ENCODE measurements at regions not wholly inside any gene's neighbourhood (a gene's known extent, or its start where the extent isn't known, plus 50 kb on each side); places are given as distances from the start of the nearest gene placed in this dataset.

DNA sequence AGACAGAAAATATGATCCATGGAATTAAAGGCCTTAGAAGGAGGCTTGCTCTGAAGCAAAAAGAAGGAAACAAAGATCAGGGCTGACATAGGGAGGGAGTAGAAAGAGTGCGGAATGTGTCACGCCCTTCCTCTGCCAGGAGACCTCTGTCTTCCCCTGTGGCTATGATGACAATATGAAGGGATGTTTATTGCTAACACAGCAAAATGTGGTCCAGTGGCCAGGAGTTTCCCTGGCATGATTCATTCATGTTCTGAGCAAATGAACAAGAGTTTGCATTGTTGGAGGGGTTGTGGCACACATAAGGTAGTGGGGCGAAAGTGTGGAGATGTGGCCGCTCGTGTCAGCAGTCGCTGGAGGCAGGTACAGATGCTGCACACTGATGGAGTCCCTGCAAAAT is 169.4 kb downstream of the SHQ1 start:
- WGBS (ENCODE audit: insufficient coverage, insufficient read length): no CpG with 5 or more reads among the region's 6 CpGs

DNA sequence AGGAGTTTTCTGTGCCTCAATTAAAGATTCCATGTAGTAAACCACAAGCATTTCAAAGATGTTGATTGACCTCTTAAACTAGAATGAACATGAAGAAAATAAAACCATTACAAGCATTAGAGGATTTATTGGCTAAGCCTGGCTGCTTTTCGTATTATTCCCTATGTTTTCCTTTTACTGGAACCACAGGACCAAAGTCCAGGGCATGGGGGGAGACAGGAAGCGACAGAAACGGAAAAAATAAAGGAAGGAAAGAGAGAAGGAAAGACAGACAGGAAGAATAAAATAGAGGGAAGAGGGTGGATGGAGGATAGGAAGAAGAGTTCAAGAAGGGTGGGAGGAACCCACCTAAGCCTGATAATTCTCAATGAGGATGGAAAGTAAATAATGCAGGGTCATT is 169.9 kb downstream of the SHQ1 start:
- H3K4me3 ChIP-seq (ENCODE audit: low read length): no peak overlapping the region
- WGBS (ENCODE audit: insufficient coverage, insufficient read length): 100% methylated on average over 1 of the region's 3 CpGs
- no peaks in the 10 kb centered on the region for H3K9me3 ChIP-seq (ENCODE audit: control insufficient read depth, insufficient read depth, low read length)
- H3K4me1 ChIP-seq (ENCODE audit: control insufficient read depth, insufficient read depth, low read length): no peaks in the 10 kb centered on the region
- no peak overlapping the region for H3K27ac ChIP-seq (ENCODE audit: low read length)
- no peaks in the 10 kb centered on the region for H3K27me3 ChIP-seq (ENCODE audit: control insufficient read depth, insufficient read depth, low read length)
- no peak for DNase-seq (ENCODE audit: low read depth, low spot score)
- no peaks in the 10 kb centered on the region for H3K36me3 ChIP-seq (ENCODE audit: control insufficient read depth, insufficient read depth, low read length)

More for the DNA sequence above, 169.4 kb downstream of the SHQ1 start:
- H3K4me1 ChIP-seq (ENCODE audit: control insufficient read depth, insufficient read depth, low read length): no peaks in the 10 kb centered on the region
- no peaks in the 10 kb centered on the region for H3K27me3 ChIP-seq (ENCODE audit: control insufficient read depth, insufficient read depth, low read length)
- DNase-seq (ENCODE audit: low read depth, low spot score): no peak
- H3K36me3 ChIP-seq (ENCODE audit: control insufficient read depth, insufficient read depth, low read length): no peaks in the 10 kb centered on the region
- H3K4me3 ChIP-seq (ENCODE audit: low read length): no peak overlapping the region
- H3K27ac ChIP-seq (ENCODE audit: low read length): no peak overlapping the region
- no peaks in the 10 kb centered on the region for H3K9me3 ChIP-seq (ENCODE audit: control insufficient read depth, insufficient read depth, low read length)

DNA sequence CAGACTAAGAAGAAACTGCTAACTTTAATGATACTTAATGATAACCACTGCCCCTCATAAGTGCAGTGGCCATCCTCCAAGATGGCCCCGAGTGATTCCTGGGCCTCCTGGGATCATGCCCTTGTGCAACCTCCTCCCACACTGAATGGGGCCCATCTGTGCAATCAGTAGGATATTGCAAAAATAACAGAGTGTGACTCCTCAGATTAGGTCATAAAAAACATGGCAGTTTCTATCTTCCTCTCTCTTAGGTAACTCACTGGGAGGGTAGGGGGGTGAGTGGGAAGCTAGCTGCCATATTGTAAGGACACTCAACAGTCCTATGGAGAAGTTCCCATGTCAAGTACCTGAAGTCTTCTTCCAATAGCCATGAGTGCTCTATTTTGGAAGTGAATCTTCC is 173.0 kb downstream of the SHQ1 start:
- DNase-seq (ENCODE audit: low read depth, low spot score): no peak
- H3K4me1 ChIP-seq (ENCODE audit: control insufficient read depth, insufficient read depth, low read length): no peaks in the 10 kb centered on the region
- H3K36me3 ChIP-seq (ENCODE audit: control insufficient read depth, insufficient read depth, low read length): no peaks in the 10 kb centered on the region
- H3K27ac ChIP-seq (ENCODE audit: low read length): no peak overlapping the region
- H3K9me3 ChIP-seq (ENCODE audit: control insufficient read depth, insufficient read depth, low read length): no peaks in the 10 kb centered on the region
- no peaks in the 10 kb centered on the region for H3K27me3 ChIP-seq (ENCODE audit: control insufficient read depth, insufficient read depth, low read length)
- no CpG with 5 or more reads among the region's 1 CpG for WGBS (ENCODE audit: insufficient coverage, insufficient read length)
- no peak overlapping the region for H3K4me3 ChIP-seq (ENCODE audit: low read length)

DNA sequence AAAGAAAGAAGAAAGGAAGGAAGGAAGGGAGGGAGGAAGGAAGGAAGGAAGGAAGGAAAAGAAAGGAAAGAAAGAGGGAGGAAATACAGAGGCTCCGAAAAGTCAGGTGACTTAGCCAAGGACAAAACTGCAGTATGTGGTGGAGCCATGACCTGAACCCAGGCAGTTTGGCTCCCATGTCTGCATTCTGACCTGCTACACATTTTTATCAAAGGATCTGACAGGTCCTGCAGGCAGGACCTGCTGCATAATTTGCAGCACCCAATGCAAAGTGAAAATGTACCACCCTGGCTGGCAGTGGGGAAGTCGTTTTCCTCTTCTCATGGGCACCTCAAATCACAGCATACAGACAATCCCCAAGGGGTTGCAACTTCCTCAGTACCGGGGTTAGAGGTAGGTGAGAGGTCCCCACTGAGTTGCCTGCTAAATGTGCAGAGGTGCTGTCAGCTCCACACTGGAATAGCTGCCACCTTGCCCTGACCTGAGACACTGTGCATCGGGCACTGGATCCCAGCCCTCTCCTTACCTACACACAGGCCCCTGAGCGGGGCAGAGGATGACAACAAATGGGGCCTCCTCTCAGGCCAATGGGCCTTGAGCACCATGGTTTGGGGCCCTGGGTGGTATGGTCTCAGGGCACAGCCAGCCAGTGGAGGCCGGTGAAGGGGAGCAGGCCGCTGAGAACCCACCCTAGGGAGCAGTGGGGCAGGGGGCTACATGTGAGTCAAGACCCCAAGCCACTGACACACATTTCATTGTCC is 175.1 kb downstream of the SHQ1 start:
- no peak overlapping the region for H3K4me3 ChIP-seq (ENCODE audit: low read length)
- no peak for DNase-seq (ENCODE audit: low read depth, low spot score)
- H3K36me3 ChIP-seq (ENCODE audit: control insufficient read depth, insufficient read depth, low read length): no peaks in the 10 kb centered on the region
- WGBS (ENCODE audit: insufficient coverage, insufficient read length): no CpG with 5 or more reads among the region's 7 CpGs
- no peaks in the 10 kb centered on the region for H3K27me3 ChIP-seq (ENCODE audit: control insufficient read depth, insufficient read depth, low read length)
- H3K4me1 ChIP-seq (ENCODE audit: control insufficient read depth, insufficient read depth, low read length): no peaks in the 10 kb centered on the region
- no peaks in the 10 kb centered on the region for H3K9me3 ChIP-seq (ENCODE audit: control insufficient read depth, insufficient read depth, low read length)
- no peak overlapping the region for H3K27ac ChIP-seq (ENCODE audit: low read length)

DNA sequence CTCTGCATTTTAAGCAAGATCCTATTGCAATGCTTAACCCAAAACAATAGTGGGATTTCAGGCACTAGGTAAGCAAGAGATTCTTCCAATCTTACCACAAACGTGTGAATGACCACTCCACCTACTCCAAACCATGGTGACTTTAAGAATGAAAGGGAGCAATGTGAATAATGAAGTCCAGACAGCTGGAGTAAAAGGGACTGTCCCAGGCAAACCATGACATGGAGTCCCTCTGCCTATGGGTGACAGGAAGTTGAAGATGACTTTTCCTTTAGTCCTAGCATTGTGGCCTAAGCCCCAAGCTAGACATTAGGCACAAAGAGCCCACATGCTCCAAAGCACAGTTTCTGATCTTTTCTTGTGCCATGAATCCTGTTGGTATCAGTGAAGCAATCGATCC is 179.0 kb downstream of the SHQ1 start:
- no CpG with 5 or more reads among the region's 2 CpGs for WGBS (ENCODE audit: insufficient coverage, insufficient read length)
- Histone ChIP-seq H3K36me3 (ENCODE audit: control insufficient read depth, insufficient read depth, low read length) (no peaks in the 10 kb centered on the region), H3K27ac (ENCODE audit: low read length) (no peak overlapping the region), H3K27me3 (ENCODE audit: control insufficient read depth, insufficient read depth, low read length) (no peaks in the 10 kb centered on the region), H3K4me1 (ENCODE audit: control insufficient read depth, insufficient read depth, low read length) (no peaks in the 10 kb centered on the region), H3K4me3 (ENCODE audit: low read length) (no peak overlapping the region), H3K9me3 (ENCODE audit: control insufficient read depth, insufficient read depth, low read length) (no peaks in the 10 kb centered on the region)
- no peak for DNase-seq (ENCODE audit: low read depth, low spot score)

DNA sequence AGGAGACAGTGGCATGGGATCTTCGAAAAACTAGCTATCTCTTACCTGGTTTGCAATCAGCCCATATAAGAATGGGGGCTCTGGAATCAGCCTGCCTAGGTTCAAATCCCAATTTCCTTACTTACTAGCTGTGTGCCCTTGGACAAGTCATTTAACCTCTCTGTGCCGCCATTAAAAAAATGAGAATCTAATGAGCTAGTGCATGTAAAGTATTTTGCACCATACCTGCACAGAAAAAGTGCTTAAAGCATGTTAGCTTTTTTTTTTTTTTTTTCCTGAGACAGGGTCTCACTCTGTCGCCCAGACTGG is 181.8 kb downstream of the SHQ1 start:
- Histone ChIP-seq H3K4me3 (ENCODE audit: low read length) (no peak overlapping the region), H3K9me3 (ENCODE audit: control insufficient read depth, insufficient read depth, low read length) (no peaks in the 10 kb centered on the region), H3K36me3 (ENCODE audit: control insufficient read depth, insufficient read depth, low read length) (no peaks in the 10 kb centered on the region), H3K4me1 (ENCODE audit: control insufficient read depth, insufficient read depth, low read length) (no peaks in the 10 kb centered on the region), H3K27ac (ENCODE audit: low read length) (no peak overlapping the region), H3K27me3 (ENCODE audit: control insufficient read depth, insufficient read depth, low read length) (no peaks in the 10 kb centered on the region)
- no CpG with 5 or more reads among the region's 3 CpGs for WGBS (ENCODE audit: insufficient coverage, insufficient read length)
- DNase-seq (ENCODE audit: low read depth, low spot score): no peak

DNA sequence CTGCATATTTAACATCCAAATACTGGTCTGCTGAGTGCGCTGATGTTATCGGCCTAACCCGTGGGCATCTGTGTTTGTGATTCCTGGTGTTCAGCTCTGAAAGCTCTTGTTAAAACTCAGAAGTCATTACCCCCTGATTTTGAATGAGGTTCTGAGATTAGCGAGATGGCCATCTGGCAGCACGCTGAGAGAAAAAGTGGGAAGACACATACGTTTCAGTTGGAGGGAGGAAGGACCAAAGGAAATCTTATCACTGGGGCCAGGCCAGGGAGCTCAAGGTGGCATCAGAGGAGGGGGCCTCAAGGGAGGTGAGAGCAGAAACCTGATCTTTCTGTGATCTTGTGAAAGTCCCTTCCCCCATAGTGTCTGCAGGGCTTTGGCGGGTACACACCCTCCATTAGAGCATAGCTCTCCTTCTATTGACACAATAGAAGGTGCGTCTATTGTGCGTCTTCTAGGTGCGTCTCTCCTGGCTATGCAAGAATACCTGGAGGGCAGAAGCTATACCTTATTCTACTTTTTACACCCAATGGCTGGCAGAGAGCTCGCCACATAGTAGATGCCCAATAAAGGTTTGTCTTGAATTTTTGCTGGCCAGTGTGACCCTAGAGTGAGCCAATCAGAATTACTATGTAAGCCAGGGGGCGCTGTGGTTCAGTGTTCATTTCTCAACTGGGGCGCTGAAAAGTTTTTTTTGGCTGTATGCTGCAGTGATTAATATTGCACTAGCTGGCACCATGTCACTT is 182.4 kb downstream of the SHQ1 start:
- no peaks in the 10 kb centered on the region for H3K36me3 ChIP-seq (ENCODE audit: control insufficient read depth, insufficient read depth, low read length)
- DNase-seq (ENCODE audit: low read depth, low spot score): peak; percentile 43
- no CpG with 5 or more reads among the region's 13 CpGs for WGBS (ENCODE audit: insufficient coverage, insufficient read length)
- H3K27ac ChIP-seq (ENCODE audit: low read length): no peak overlapping the region
- no peaks in the 10 kb centered on the region for H3K27me3 ChIP-seq (ENCODE audit: control insufficient read depth, insufficient read depth, low read length)
- H3K9me3 ChIP-seq (ENCODE audit: control insufficient read depth, insufficient read depth, low read length): no peaks in the 10 kb centered on the region
- no peak overlapping the region for H3K4me3 ChIP-seq (ENCODE audit: low read length)
- no peaks in the 10 kb centered on the region for H3K4me1 ChIP-seq (ENCODE audit: control insufficient read depth, insufficient read depth, low read length)

DNA sequence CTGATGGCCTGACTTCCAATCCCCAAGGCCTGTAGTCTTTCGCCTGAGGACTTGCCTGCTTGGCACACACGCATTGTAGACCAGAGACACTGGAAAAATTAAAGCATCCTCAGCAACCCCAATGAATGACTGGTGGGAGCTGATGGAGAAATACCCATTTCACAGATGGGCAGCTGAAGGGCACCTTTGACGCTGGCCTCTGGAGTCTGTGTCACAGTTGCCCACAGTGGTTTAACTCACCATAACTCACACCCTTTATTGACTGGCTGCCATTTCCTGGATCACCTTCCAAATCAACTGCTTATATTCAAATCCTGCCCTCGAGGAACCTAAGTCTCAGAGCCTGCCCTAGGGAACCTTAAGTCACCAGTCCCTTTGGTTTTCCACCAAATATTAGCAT is 183.1 kb downstream of the SHQ1 start:
- no peaks in the 10 kb centered on the region for H3K9me3 ChIP-seq (ENCODE audit: control insufficient read depth, insufficient read depth, low read length)
- no peak overlapping the region for H3K27ac ChIP-seq (ENCODE audit: low read length)
- H3K27me3 ChIP-seq (ENCODE audit: control insufficient read depth, insufficient read depth, low read length): no peaks in the 10 kb centered on the region
- WGBS (ENCODE audit: insufficient coverage, insufficient read length): no CpG with 5 or more reads among the region's 4 CpGs
- H3K36me3 ChIP-seq (ENCODE audit: control insufficient read depth, insufficient read depth, low read length): no peaks in the 10 kb centered on the region
- H3K4me1 ChIP-seq (ENCODE audit: control insufficient read depth, insufficient read depth, low read length): no peaks in the 10 kb centered on the region
- H3K4me3 ChIP-seq (ENCODE audit: low read length): no peak overlapping the region
- DNase-seq (ENCODE audit: low read depth, low spot score): no peak

DNA sequence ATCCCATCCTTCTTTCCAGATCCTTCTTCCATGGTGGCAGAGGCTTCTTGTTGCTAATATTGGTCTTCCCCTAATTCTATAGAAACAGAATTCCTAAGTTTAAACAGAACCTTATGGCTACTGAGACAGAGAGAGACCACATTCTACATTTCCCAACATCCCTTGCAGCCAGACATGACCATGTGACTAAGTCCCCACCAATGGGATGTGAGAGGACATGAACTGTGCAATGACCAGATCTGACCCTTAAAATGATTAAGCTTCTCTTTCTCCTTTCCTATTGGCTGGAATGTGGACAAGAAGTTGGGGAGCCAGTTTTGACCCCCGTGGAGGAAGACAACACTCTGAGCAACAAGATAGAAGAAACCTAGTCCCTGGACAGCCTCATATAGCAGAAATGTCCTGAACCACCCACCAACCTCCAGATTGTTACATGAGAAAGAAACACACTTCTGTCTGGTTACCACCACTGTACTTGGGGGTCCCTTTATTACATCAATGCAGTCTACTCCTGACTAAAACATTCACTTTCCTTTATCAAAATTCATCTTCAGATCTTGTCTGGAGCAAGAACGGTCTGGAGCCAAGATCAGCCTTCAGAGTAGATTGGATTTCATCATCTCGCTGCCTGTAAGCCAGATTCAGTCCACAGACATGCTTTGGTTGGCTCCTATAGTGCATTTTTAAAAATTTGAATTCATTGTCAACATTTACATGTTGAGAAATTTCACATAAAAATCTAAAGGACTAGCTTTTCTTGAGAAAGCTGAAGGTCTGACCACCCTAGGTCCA is 183.9 kb downstream of the SHQ1 start:
- DNase-seq (ENCODE audit: low read depth, low spot score): no peak
- Histone ChIP-seq H3K4me3 (ENCODE audit: low read length) (no peak overlapping the region), H3K9me3 (ENCODE audit: control insufficient read depth, insufficient read depth, low read length) (no peaks in the 10 kb centered on the region), H3K27ac (ENCODE audit: low read length) (no peak overlapping the region), H3K4me1 (ENCODE audit: control insufficient read depth, insufficient read depth, low read length) (no peaks in the 10 kb centered on the region), H3K36me3 (ENCODE audit: control insufficient read depth, insufficient read depth, low read length) (no peaks in the 10 kb centered on the region), H3K27me3 (ENCODE audit: control insufficient read depth, insufficient read depth, low read length) (no peaks in the 10 kb centered on the region)
- no CpG with 5 or more reads among the region's 3 CpGs for WGBS (ENCODE audit: insufficient coverage, insufficient read length)

DNA sequence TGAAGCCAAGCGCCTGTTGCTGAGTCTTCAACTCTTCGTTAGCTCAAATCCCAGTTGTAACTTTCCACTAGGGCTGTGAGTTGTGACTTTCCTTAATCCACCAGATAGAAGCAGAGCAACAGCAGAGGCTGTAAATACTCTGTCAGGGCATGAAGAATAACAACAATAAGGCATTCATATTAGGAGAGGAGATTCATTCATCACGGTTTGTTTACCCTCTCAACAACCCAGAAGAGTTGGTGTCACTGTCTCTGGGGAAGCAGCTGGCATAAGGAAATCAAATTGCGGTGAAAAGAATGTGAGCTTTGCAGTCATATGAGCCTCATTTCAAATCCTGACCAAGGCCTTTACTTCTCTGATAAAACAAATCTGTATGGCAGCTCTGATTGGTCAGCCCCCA is 184.8 kb downstream of the SHQ1 start:
- Histone ChIP-seq H3K4me3 (ENCODE audit: low read length) (no peak overlapping the region), H3K36me3 (ENCODE audit: control insufficient read depth, insufficient read depth, low read length) (no peaks in the 10 kb centered on the region), H3K27ac (ENCODE audit: low read length) (no peak overlapping the region), H3K27me3 (ENCODE audit: control insufficient read depth, insufficient read depth, low read length) (no peaks in the 10 kb centered on the region), H3K9me3 (ENCODE audit: control insufficient read depth, insufficient read depth, low read length) (no peaks in the 10 kb centered on the region), H3K4me1 (ENCODE audit: control insufficient read depth, insufficient read depth, low read length) (no peaks in the 10 kb centered on the region)
- no peak for DNase-seq (ENCODE audit: low read depth, low spot score)
- WGBS (ENCODE audit: insufficient coverage, insufficient read length): no CpG with 5 or more reads among the region's 4 CpGs

All from iPS DF 6.9 (cell line).